ENCODE measurements at regions not wholly inside any gene's neighbourhood (a gene's known extent, or its start where the extent isn't known, plus 50 kb on each side); places are given as distances from the start of the nearest gene placed in this dataset.

- DNase-seq (no peak), ATAC-seq (no peak)
- H3K27me3 ChIP-seq (ENCODE audit: insufficient read depth in 3 of 3, low read length in 2 of 3), result no peaks in the 10 kb centered on the region
- no peaks in the 10 kb centered on the region for H3K36me3 ChIP-seq (ENCODE audit: insufficient read depth in 1 of 2, low read depth in 1 of 2)
- intact Hi-C loops (cut with DNase I), result no loop called here
- no peaks in the 10 kb centered on the region for H3K4me1 ChIP-seq
- H3K4me3 ChIP-seq, result no peak overlapping the region
- no peaks in the 10 kb centered on the region for H3K9me3 ChIP-seq
- no peak overlapping the region for H3K27ac ChIP-seq
- no peak for TF ChIP-seq CTCF (IDR thresholded peaks at IDR 0.05)
- WGBS, 3 donors, result 77 to 84% (median 82%) methylated on average over 4 of the region's 4 CpGs
Observed at GRCh38 chr18:3333056-3333720, 71.3 kb downstream of the MYL12B start.

- H3K9me3 ChIP-seq, result no peaks in the 10 kb centered on the region
- TF ChIP-seq CTCF (IDR thresholded peaks at IDR 0.05), result no peak
- DNase-seq (no peak), ATAC-seq (no peak)
- intact Hi-C loops (cut with DNase I), result no loop called here
- H3K4me1 ChIP-seq, result no peaks in the 10 kb centered on the region
- no peak overlapping the region for H3K4me3 ChIP-seq
- H3K27ac ChIP-seq, result no peak overlapping the region
- no peaks in the 10 kb centered on the region for H3K27me3 ChIP-seq (ENCODE audit: insufficient read depth in 3 of 3, low read length in 2 of 3)
- no peaks in the 10 kb centered on the region for H3K36me3 ChIP-seq (ENCODE audit: insufficient read depth in 1 of 2, low read depth in 1 of 2)
- WGBS, 3 donors, result 78 to 88% (median 87%) methylated on average over 4 of the region's 4 CpGs
Observed at GRCh38 chr18:3333721-3334386, 71.9 kb downstream of the MYL12B start.

- 84 to 89% (median 88%) methylated on average over 6 of the region's 6 CpGs for WGBS, 3 donors
- no peak for ATAC-seq
- no peak overlapping the region for H3K27ac ChIP-seq
- DNase-seq, result no peak
- no peaks in the 10 kb centered on the region for H3K36me3 ChIP-seq (ENCODE audit: insufficient read depth in 1 of 2, low read depth in 1 of 2)
- no peak for TF ChIP-seq CTCF (IDR thresholded peaks at IDR 0.05)
- no peaks in the 10 kb centered on the region for H3K27me3 ChIP-seq (ENCODE audit: insufficient read depth in 3 of 3, low read length in 2 of 3)
- intact Hi-C loops (cut with DNase I), result no loop called here
- no peaks in the 10 kb centered on the region for H3K9me3 ChIP-seq
- H3K4me3 ChIP-seq, result no peak overlapping the region
- no peaks in the 10 kb centered on the region for H3K4me1 ChIP-seq
Observed at GRCh38 chr18:3340015-3340681, 78.2 kb downstream of the MYL12B start.

GRCh38 chr18:3340682-3341097 is 78.8 kb downstream of the MYL12B start:
- H3K36me3 ChIP-seq (ENCODE audit: insufficient read depth in 1 of 2, low read depth in 1 of 2), result no peaks in the 10 kb centered on the region
- no peaks in the 10 kb centered on the region for H3K27me3 ChIP-seq (ENCODE audit: insufficient read depth in 3 of 3, low read length in 2 of 3)
- 70 to 87% (median 85%) methylated on average over 2 of the region's 2 CpGs for WGBS, 3 donors
- no peak for TF ChIP-seq CTCF (IDR thresholded peaks at IDR 0.05)
- intact Hi-C loops (cut with DNase I), result no loop called here
- H3K4me3 ChIP-seq, result no peak overlapping the region
- H3K27ac ChIP-seq, result no peak overlapping the region
- ATAC-seq (no peak), DNase-seq (no peak)
- no peaks in the 10 kb centered on the region for H3K4me1 ChIP-seq
- no peaks in the 10 kb centered on the region for H3K9me3 ChIP-seq
